ENCODE measurements at regions not wholly inside any gene's neighbourhood (a gene's known extent, or its start where the extent isn't known, plus 50 kb on each side); places are given as distances from the start of the nearest gene placed in this dataset.
"Not testable (repeated sequence)": the region's sequence is repeated elsewhere in the genome, so short reads cannot be mapped to it uniquely, and the experiment has no call there.

GRCh38 chr2:53493210-53493609 is 274.4 kb upstream of the CHAC2 start:
- Histone ChIP-seq H3K79me2 (ENCODE audit: insufficient read depth, low read length) (no peaks in the 10 kb centered on the region), H3K27me3 (ENCODE audit: low read length) (no peaks in the 10 kb centered on the region), H3K27ac (ENCODE audit: low read depth, low read length) (no peak overlapping the region), H4K20me1 (ENCODE audit: low read depth, low read length) (no peaks in the 10 kb centered on the region), H3K4me3 (ENCODE audit: insufficient read depth, low read length, poor library complexity, severe bottlenecking) (no peak overlapping the region), H3K9me2 (replicated peaks; ENCODE audit: insufficient read depth, low read length) (no peaks in the 10 kb centered on the region), H2AFZ (ENCODE audit: low read depth, low read length, severe bottlenecking) (no peak overlapping the region), H3K9me3 (ENCODE audit: insufficient read depth, low read length) (no peaks in the 10 kb centered on the region), H3K9ac (ENCODE audit: low read length) (no peak overlapping the region), H3K4me2 (ENCODE audit: low read depth, low read length, poor library complexity, severe bottlenecking) (no peak overlapping the region), H3F3A (ENCODE audit: insufficient read depth) (no peaks in the 10 kb centered on the region), H3K36me3 (ENCODE audit: low read length) (no peaks in the 10 kb centered on the region)
- TF ChIP-seq EZH2phosphoT487 (conservative IDR thresholded peaks at IDR 0.05; ENCODE audit: low read length) (no peak), CTCF (IDR thresholded peaks at IDR 0.05; ENCODE audit: insufficient read depth, low read length, poor library complexity, severe bottlenecking) (no peak)

GRCh38 chr2:53490659-53491058 is 276.9 kb upstream of the CHAC2 start:
- no peak overlapping the region for H2AFZ ChIP-seq (ENCODE audit: low read depth, low read length, severe bottlenecking)
- TF ChIP-seq CTCF (IDR thresholded peaks at IDR 0.05; ENCODE audit: insufficient read depth, low read length, poor library complexity, severe bottlenecking) (no peak), EZH2phosphoT487 (conservative IDR thresholded peaks at IDR 0.05; ENCODE audit: low read length) (no peak)
- H3K9me2 ChIP-seq (replicated peaks; ENCODE audit: insufficient read depth, low read length): no peaks in the 10 kb centered on the region
- no peaks in the 10 kb centered on the region for H3K79me2 ChIP-seq (ENCODE audit: insufficient read depth, low read length)
- no peaks in the 10 kb centered on the region for H3K9me3 ChIP-seq (ENCODE audit: insufficient read depth, low read length)
- H3K36me3 ChIP-seq (ENCODE audit: low read length): no peaks in the 10 kb centered on the region
- no peaks in the 10 kb centered on the region for H3K27me3 ChIP-seq (ENCODE audit: low read length)
- no peaks in the 10 kb centered on the region for H4K20me1 ChIP-seq (ENCODE audit: low read depth, low read length)
- H3K9ac ChIP-seq (ENCODE audit: low read length): no peak overlapping the region
- H3K27ac ChIP-seq (ENCODE audit: low read depth, low read length): no peak overlapping the region
- H3K4me3 ChIP-seq (ENCODE audit: insufficient read depth, low read length, poor library complexity, severe bottlenecking): no peak overlapping the region
- no peaks in the 10 kb centered on the region for H3F3A ChIP-seq (ENCODE audit: insufficient read depth)
- H3K4me2 ChIP-seq (ENCODE audit: low read depth, low read length, poor library complexity, severe bottlenecking): no peak overlapping the region

DNA sequence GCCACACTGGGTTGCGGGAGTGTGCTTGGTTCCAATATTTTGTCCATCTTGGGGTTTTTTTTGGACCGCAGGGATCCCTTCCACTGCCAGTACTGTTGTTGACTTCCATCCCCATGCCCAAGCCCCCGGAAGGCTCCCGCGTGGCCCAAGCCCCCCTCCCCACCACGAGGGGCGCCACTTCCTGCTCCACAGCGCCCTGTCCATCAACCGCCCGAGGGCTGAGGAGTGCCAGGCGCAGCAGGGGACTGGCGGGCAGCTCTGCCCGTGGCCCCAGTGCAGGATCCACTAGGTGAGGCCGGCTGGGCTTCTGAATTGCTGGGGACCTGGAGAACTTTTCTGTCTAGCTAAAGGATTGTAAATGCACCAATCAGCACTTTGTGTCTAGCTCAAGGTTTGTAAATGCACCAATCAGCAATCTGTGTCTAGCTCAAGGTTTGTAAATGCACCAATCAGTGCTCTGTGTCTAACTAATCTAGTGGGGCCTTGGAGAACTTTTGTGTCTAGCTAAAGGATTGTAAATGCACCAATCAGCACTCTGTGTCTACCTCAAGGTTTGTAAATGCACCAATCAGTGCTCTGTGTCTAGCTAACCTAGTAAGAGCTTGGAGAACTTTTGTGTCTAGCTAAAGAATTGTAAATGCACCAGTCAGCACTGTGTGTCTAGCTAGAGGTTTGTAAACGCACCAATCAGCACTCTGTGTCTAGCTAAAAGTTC is 281.3 kb upstream of the CHAC2 start:
- not testable (repeated sequence) for H3K4me2 ChIP-seq (ENCODE audit: low read depth, low read length, poor library complexity, severe bottlenecking); H3K79me2 ChIP-seq (ENCODE audit: insufficient read depth, low read length); H2AFZ ChIP-seq (ENCODE audit: low read depth, low read length, severe bottlenecking); H4K20me1 ChIP-seq (ENCODE audit: low read depth, low read length); H3K36me3 ChIP-seq (ENCODE audit: low read length); H3F3A ChIP-seq (ENCODE audit: insufficient read depth); H3K27me3 ChIP-seq (ENCODE audit: low read length); H3K27ac ChIP-seq (ENCODE audit: low read depth, low read length); H3K4me3 ChIP-seq (ENCODE audit: insufficient read depth, low read length, poor library complexity, severe bottlenecking); H3K9ac ChIP-seq (ENCODE audit: low read length); H3K9me2 ChIP-seq (replicated peaks; ENCODE audit: insufficient read depth, low read length); H3K9me3 ChIP-seq (ENCODE audit: insufficient read depth, low read length)

- TF ChIP-seq EZH2phosphoT487 (conservative IDR thresholded peaks at IDR 0.05; ENCODE audit: low read length): no peak
- no peaks in the 10 kb centered on the region for H3K27me3 ChIP-seq (ENCODE audit: low read length)
- H4K20me1 ChIP-seq (ENCODE audit: low read depth, low read length): no peaks in the 10 kb centered on the region
- no peaks in the 10 kb centered on the region for H3K36me3 ChIP-seq (ENCODE audit: low read length)
- H2AFZ ChIP-seq (ENCODE audit: low read depth, low read length, severe bottlenecking): no peak overlapping the region
- no peaks in the 10 kb centered on the region for H3K9me3 ChIP-seq (ENCODE audit: insufficient read depth, low read length)
- H3F3A ChIP-seq (ENCODE audit: insufficient read depth): no peaks in the 10 kb centered on the region
- no peaks in the 10 kb centered on the region for H3K9me2 ChIP-seq (replicated peaks; ENCODE audit: insufficient read depth, low read length)
- no peak overlapping the region for H3K4me2 ChIP-seq (ENCODE audit: low read depth, low read length, poor library complexity, severe bottlenecking)
- H3K79me2 ChIP-seq (ENCODE audit: insufficient read depth, low read length): no peaks in the 10 kb centered on the region
- H3K27ac ChIP-seq (ENCODE audit: low read depth, low read length): no peak overlapping the region
- H3K9ac ChIP-seq (ENCODE audit: low read length): no peak overlapping the region
- no peak overlapping the region for H3K4me3 ChIP-seq (ENCODE audit: insufficient read depth, low read length, poor library complexity, severe bottlenecking)
Measured at GRCh38 chr2:53485021-53485728, 282.4 kb upstream of the CHAC2 start.

Data from SU-DHL-6 (cell line).